ENCODE measurements at regions not wholly inside any gene's neighbourhood (a gene's known extent, or its start where the extent isn't known, plus 50 kb on each side); places are given as distances from the start of the nearest gene placed in this dataset.

DNA sequence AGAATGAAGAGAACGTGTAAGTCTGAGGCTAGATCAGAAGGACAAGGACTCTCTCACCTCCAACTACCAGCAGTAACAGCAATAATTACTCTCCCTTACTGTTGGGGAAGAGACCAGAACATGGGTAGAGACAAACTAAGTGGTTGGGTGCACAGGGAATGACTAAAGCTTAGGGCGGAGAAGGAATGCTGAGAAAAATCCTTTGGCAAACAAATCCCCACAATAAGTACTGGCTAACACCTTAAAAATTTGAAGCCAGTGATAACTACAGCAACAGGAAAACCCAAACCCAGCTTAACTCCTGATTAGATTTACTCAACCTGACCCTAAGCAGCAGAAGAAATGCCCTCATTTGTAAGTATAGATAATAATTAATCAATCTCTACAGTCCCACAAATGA is 759.0 kb downstream of the AACS start:
- H3K23me2 ChIP-seq (ENCODE audit: insufficient read length, low read depth, low read length, poor library complexity, severe bottlenecking): no peaks in the 10 kb centered on the region
- no peak for DNase-seq
- H3K36me3 Mint-ChIP-seq (ENCODE audit: insufficient read depth in 1 of 3, low read depth in 3 of 3): peaks cover 0 to 13% (median 0%) of the 10 kb centered on the region in 3 experiments; a peak in 3 of 7 replicates
- H2BK5ac ChIP-seq (ENCODE audit: insufficient read length, low read length): no peak overlapping the region
- H2BK15ac ChIP-seq (ENCODE audit: low read depth, low read length): no peak overlapping the region
- H2AK5ac ChIP-seq (ENCODE audit: insufficient read length, low read length): no peak overlapping the region
- no peak overlapping the region for H3K23ac ChIP-seq (ENCODE audit: insufficient read length, low read depth, low read length)
- H2BK120ac ChIP-seq (ENCODE audit: low read depth, low read length, poor library complexity, severe bottlenecking): no peak overlapping the region
- no peaks in the 10 kb centered on the region for H3K9me3 ChIP-seq (ENCODE audit: control insufficient read depth, low read depth, low read length)
- WGBS (ENCODE audit: extremely low coverage, insufficient read length, low lambda C conversion rate): no CpG with 5 or more reads among the region's 2 CpGs
- H3K4me1 ChIP-seq (ENCODE audit: insufficient read depth, low read length): no peaks in the 10 kb centered on the region
- no peak overlapping the region for H3K14ac ChIP-seq (ENCODE audit: insufficient read depth, low read length)
- H3T11ph ChIP-seq (ENCODE audit: low read length): no peak overlapping the region
- no peaks in the 10 kb centered on the region for H3K4me1 Mint-ChIP-seq
- no peak overlapping the region for H3K4me2 ChIP-seq (ENCODE audit: insufficient read depth, insufficient read length, low read length)
- H4K91ac ChIP-seq (ENCODE audit: insufficient read length, low read depth, low read length): no peak overlapping the region
- TF ChIP-seq, protein P1, sequence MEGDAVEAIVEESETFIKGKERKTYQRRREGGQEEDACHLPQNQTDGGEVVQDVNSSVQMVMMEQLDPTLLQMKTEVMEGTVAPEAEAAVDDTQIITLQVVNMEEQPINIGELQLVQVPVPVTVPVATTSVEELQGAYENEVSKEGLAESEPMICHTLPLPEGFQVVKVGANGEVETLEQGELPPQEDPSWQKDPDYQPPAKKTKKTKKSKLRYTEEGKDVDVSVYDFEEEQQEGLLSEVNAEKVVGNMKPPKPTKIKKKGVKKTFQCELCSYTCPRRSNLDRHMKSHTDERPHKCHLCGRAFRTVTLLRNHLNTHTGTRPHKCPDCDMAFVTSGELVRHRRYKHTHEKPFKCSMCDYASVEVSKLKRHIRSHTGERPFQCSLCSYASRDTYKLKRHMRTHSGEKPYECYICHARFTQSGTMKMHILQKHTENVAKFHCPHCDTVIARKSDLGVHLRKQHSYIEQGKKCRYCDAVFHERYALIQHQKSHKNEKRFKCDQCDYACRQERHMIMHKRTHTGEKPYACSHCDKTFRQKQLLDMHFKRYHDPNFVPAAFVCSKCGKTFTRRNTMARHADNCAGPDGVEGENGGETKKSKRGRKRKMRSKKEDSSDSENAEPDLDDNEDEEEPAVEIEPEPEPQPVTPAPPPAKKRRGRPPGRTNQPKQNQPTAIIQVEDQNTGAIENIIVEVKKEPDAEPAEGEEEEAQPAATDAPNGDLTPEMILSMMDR (conservative IDR thresholded peaks at IDR 0.05): no peak
- no peaks in the 10 kb centered on the region for H3K79me2 ChIP-seq (ENCODE audit: insufficient read depth, low read length)
- no peak overlapping the region for H3K18ac ChIP-seq (ENCODE audit: insufficient read length, low read depth, low read length)
- H3K4me3 Mint-ChIP-seq: no peak overlapping the region
- no peak overlapping the region for H2BK12ac ChIP-seq (ENCODE audit: insufficient read length, low read depth, low read length)
- H4K20me1 ChIP-seq (ENCODE audit: control insufficient read depth, insufficient read depth, insufficient read length): no peaks in the 10 kb centered on the region
- H2AFZ ChIP-seq (ENCODE audit: low read length): no peak overlapping the region
- no peaks in the 10 kb centered on the region for H3K79me1 ChIP-seq (ENCODE audit: insufficient read depth, low read depth, low read length, poor library complexity, severe bottlenecking)
- no peak overlapping the region for H3K56ac ChIP-seq (ENCODE audit: insufficient read length, low read depth, low read length)
- no peaks in the 10 kb centered on the region; the same call in 1 of the 2 replicates for H3K27me3 Mint-ChIP-seq (ENCODE audit: low read depth)
- no peak overlapping the region for H4K8ac ChIP-seq (replicated peaks; ENCODE audit: insufficient read length, low read depth, low read length)
- H2BK20ac ChIP-seq (ENCODE audit: low read depth, low read length, poor library complexity, severe bottlenecking): no peak overlapping the region
- H3K4ac ChIP-seq (ENCODE audit: low read depth, low read length): no peak overlapping the region
- no peak overlapping the region for H3K27ac ChIP-seq (ENCODE audit: insufficient read length, low read depth, low read length)
- no peak overlapping the region for H3K27ac Mint-ChIP-seq
- no peak overlapping the region for H4K5ac ChIP-seq (ENCODE audit: insufficient read length, low read depth, low read length)
- no peaks in the 10 kb centered on the region for H3K27me3 ChIP-seq (ENCODE audit: insufficient read depth, low read length)
- no peak overlapping the region for H3K9ac ChIP-seq (ENCODE audit: extremely low read depth, insufficient read length, low read length)
- peaks cover 11 to 21% of the 10 kb centered on the region in 2 experiments for H3K9me3 Mint-ChIP-seq

Data from H9 (cell line).